Hepatocyte (in vitro differentiated cells): ENCODE measurements at regions not wholly inside any gene's neighbourhood (a gene's known extent, or its start where the extent isn't known, plus 50 kb on each side); places are given as distances from the start of the nearest gene placed in this dataset.

Experiments
- CTCF ChIP-seq: fragments of 200-600 bp; sonication (generic); IDR thresholded peaks from 2 replicates; pipeline ENCODE4 v1.5.1; 2016; ENCODE audit warnings: antibody characterized with exemption, mild to moderate bottlenecking; ENCODE audit not compliant: poor library complexity
- EZH2 ChIP-seq: fragments of 200-600 bp; sonication (generic); IDR thresholded peaks from 2 replicates; pipeline ENCODE4 v1.6.1; 2016; ENCODE audit warnings: antibody characterized with exemption, mild to moderate bottlenecking, borderline replicate concordance

GRCh38 chr2:58700591-58700990 lies 459.5 kb upstream of the FANCL start:
- TF ChIP-seq CTCF (no peak), EZH2 (no peak)
